Mesothelial cell of epicardium (in vitro differentiated cells): ENCODE measurements at regions not wholly inside any gene's neighbourhood (a gene's known extent, or its start where the extent isn't known, plus 50 kb on each side); places are given as distances from the start of the nearest gene placed in this dataset.

Experiments used
- DNase-seq, 2 experiments: peaks; one replicate each; pipeline ENCODE4 v3.0.0; 2021; ENCODE audit warnings: low spot score in 2 of 2; ENCODE audit not compliant: unreplicated experiment in 2 of 2
- H3K27ac Mint-ChIP-seq: 2 replicates; pipeline ENCODE4 v1.8.0; 2021; ENCODE audit warnings: mixed read lengths
- H3K27me3 Mint-ChIP-seq: 2 replicates; pipeline ENCODE4 v1.8.0; 2021; ENCODE audit warnings: low read depth, mixed read lengths
- H3K36me3 Mint-ChIP-seq: 2 replicates; pipeline ENCODE4 v1.8.0; 2021; ENCODE audit warnings: mixed read lengths
- H3K4me1 Mint-ChIP-seq: 2 replicates; pipeline ENCODE4 v1.8.0; 2021; ENCODE audit warnings: mixed read lengths
- H3K4me3 Mint-ChIP-seq: 2 replicates; pipeline ENCODE4 v1.8.0; 2021; ENCODE audit warnings: mild to moderate bottlenecking, moderate library complexity, mixed read lengths
- H3K9me3 Mint-ChIP-seq: 2 replicates; pipeline ENCODE4 v1.8.0; 2021; ENCODE audit warnings: mixed read lengths
- CTCF ChIP-seq: fragments of 200-600 bp; sonication (generic); IDR thresholded peaks from one replicate; pipeline ENCODE4 v1.5.0; 2021; ENCODE audit warnings: antibody characterized with exemption; ENCODE audit not compliant: unreplicated experiment

- DNase-seq = no peak
- H3K36me3 Mint-ChIP-seq = no peaks in the 10 kb centered on the region
- H3K9me3 Mint-ChIP-seq = peaks cover 4% of the 10 kb centered on the region
- no peak overlapping the region for H3K27ac Mint-ChIP-seq
- H3K4me3 Mint-ChIP-seq = no peak overlapping the region
- H3K27me3 Mint-ChIP-seq = peaks cover 34% of the 10 kb centered on the region
- TF ChIP-seq CTCF = no peak
- H3K4me1 Mint-ChIP-seq = no peaks in the 10 kb centered on the region
Measured at GRCh38 chr2:14760169-14760568, 127.7 kb downstream of the LRATD1 start.

GRCh38 chr2:14761118-14761517 is 128.6 kb downstream of the LRATD1 start:
- Mint-ChIP-seq H3K4me3 (no peak overlapping the region), H3K9me3 (peaks cover 4% of the 10 kb centered on the region), H3K27me3 (peaks cover 34% of the 10 kb centered on the region), H3K27ac (no peak overlapping the region), H3K36me3 (no peaks in the 10 kb centered on the region), H3K4me1 (no peaks in the 10 kb centered on the region)
- DNase-seq = no peak
- no peak for TF ChIP-seq CTCF

GRCh38 chr2:14773696-14774095 is 141.2 kb downstream of the LRATD1 start:
- H3K27me3 Mint-ChIP-seq = peaks cover 29% of the 10 kb centered on the region
- no peaks in the 10 kb centered on the region for H3K4me1 Mint-ChIP-seq
- no peak overlapping the region for H3K27ac Mint-ChIP-seq
- H3K9me3 Mint-ChIP-seq = no peaks in the 10 kb centered on the region
- TF ChIP-seq CTCF = no peak
- H3K36me3 Mint-ChIP-seq = no peaks in the 10 kb centered on the region
- no peak overlapping the region for H3K4me3 Mint-ChIP-seq
- DNase-seq = no peak

GRCh38 chr2:14774436-14774968 is 142.0 kb downstream of the LRATD1 start:
- Mint-ChIP-seq H3K36me3 (no peaks in the 10 kb centered on the region), H3K4me3 (no peak overlapping the region), H3K9me3 (no peaks in the 10 kb centered on the region), H3K27me3 (peaks cover 22% of the 10 kb centered on the region), H3K4me1 (no peaks in the 10 kb centered on the region), H3K27ac (no peak overlapping the region)
- DNase-seq = no peak
- TF ChIP-seq CTCF = no peak

GRCh38 chr2:14776216-14776615 is 143.7 kb downstream of the LRATD1 start:
- H3K4me1 Mint-ChIP-seq = peaks cover 5% of the 10 kb centered on the region
- H3K36me3 Mint-ChIP-seq = no peaks in the 10 kb centered on the region
- peaks cover 10% of the 10 kb centered on the region for H3K27me3 Mint-ChIP-seq
- DNase-seq = no peak
- H3K27ac Mint-ChIP-seq = no peak overlapping the region
- TF ChIP-seq CTCF = no peak
- no peak overlapping the region for H3K4me3 Mint-ChIP-seq
- no peaks in the 10 kb centered on the region for H3K9me3 Mint-ChIP-seq

- no peak for DNase-seq
- no peaks in the 10 kb centered on the region for H3K27me3 Mint-ChIP-seq
- no peak for TF ChIP-seq CTCF
- H3K9me3 Mint-ChIP-seq = peaks cover 4% of the 10 kb centered on the region
- H3K4me1 Mint-ChIP-seq = peaks cover 7% of the 10 kb centered on the region
- no peak overlapping the region for H3K4me3 Mint-ChIP-seq
- H3K27ac Mint-ChIP-seq = no peak overlapping the region
- H3K36me3 Mint-ChIP-seq = no peaks in the 10 kb centered on the region
Measured at GRCh38 chr2:14778015-14778414, 145.5 kb downstream of the LRATD1 start.
